GM12873 (cell line): ENCODE measurements at regions not wholly inside any gene's neighbourhood (a gene's known extent, or its start where the extent isn't known, plus 50 kb on each side); places are given as distances from the start of the nearest gene placed in this dataset.

ENCODE experiments used
- CTCF ChIP-seq: IDR thresholded peaks from 2 replicates; pipeline ENCODE4 v1.5.1; 2012; ENCODE audit warnings: low read depth, mild to moderate bottlenecking, moderate library complexity, low read length, control low read depth; ENCODE audit not compliant: insufficient read depth; ENCODE audit errors: missing control alignments

GRCh38 chr2:12167525-12168317 is 421.3 kb downstream of the LPIN1 start:
- TF ChIP-seq CTCF, result peak; percentile 27

- TF ChIP-seq CTCF, result no peak
Measured at GRCh38 chr2:12168354-12168753, 421.9 kb downstream of the LPIN1 start.

GRCh38 chr2:12168791-12169388 is 422.5 kb downstream of the LPIN1 start:
- TF ChIP-seq CTCF, result no peak

- TF ChIP-seq CTCF, result no peak
Measured at GRCh38 chr2:12169721-12170120, 423.3 kb downstream of the LPIN1 start.

GRCh38 chr2:12170121-12170520 is 423.7 kb downstream of the LPIN1 start:
- no peak for TF ChIP-seq CTCF

GRCh38 chr2:12173271-12173942 is 427.0 kb downstream of the LPIN1 start:
- TF ChIP-seq CTCF, result peak; percentile 20

GRCh38 chr2:12173943-12174340 is 427.5 kb downstream of the LPIN1 start:
- TF ChIP-seq CTCF, result no peak
